ENCODE measurements at regions not wholly inside any gene's neighbourhood (a gene's known extent, or its start where the extent isn't known, plus 50 kb on each side); places are given as distances from the start of the nearest gene placed in this dataset.

GRCh38 chr14:53514197-53514596, 361.1 kb upstream of the DDHD1 start:
- ChIA-PET POLR2A (no interaction called here), CTCF (no interaction called here)
- no peak for DNase-seq (ENCODE audit: extremely low spot score)
- no peak for TF ChIP-seq FOXM1 (IDR thresholded peaks at IDR 0.05; ENCODE audit: borderline replicate concordance)
- TF ChIP-seq ELF4 (IDR thresholded peaks at IDR 0.05), result no peak
- TF ChIP-seq BHLHE40 (IDR thresholded peaks at IDR 0.05; ENCODE audit: borderline replicate concordance), result no peak
- no peak for TF ChIP-seq PKNOX1 (IDR thresholded peaks at IDR 0.05)
- TF ChIP-seq TARDBP (IDR thresholded peaks at IDR 0.05), result no peak
- no peak for TF ChIP-seq SUZ12 (IDR thresholded peaks at IDR 0.05)
- no peak for TF ChIP-seq SP1 (IDR thresholded peaks at IDR 0.05)
- TF ChIP-seq NFRKB (IDR thresholded peaks at IDR 0.05), result no peak
- TF ChIP-seq FOXA1 (IDR thresholded peaks at IDR 0.05), result no peak
- no peak for TF ChIP-seq LEF1 (IDR thresholded peaks at IDR 0.05; ENCODE audit: borderline replicate concordance)
- no peak for TF ChIP-seq HDGF (IDR thresholded peaks at IDR 0.05; ENCODE audit: borderline replicate concordance)
- TF ChIP-seq L3MBTL2 (conservative IDR thresholded peaks at IDR 0.05), result no peak

GRCh38 chr14:53510281-53510912, 357.3 kb upstream of the DDHD1 start:
- DNase-seq (ENCODE audit: extremely low spot score), result no peak
- CTCF ChIA-PET, result no interaction called here
- TF ChIP-seq ARNT (IDR thresholded peaks at IDR 0.05) (no peak), FOXM1 (IDR thresholded peaks at IDR 0.05; ENCODE audit: borderline replicate concordance) (no peak), SUZ12 (IDR thresholded peaks at IDR 0.05) (no peak), TARDBP (IDR thresholded peaks at IDR 0.05) (no peak), PKNOX1 (IDR thresholded peaks at IDR 0.05) (no peak), CTBP1 (IDR thresholded peaks at IDR 0.05; ENCODE audit: borderline replicate concordance) (no peak)
- POLR2A ChIA-PET, result no interaction called here

DNA sequence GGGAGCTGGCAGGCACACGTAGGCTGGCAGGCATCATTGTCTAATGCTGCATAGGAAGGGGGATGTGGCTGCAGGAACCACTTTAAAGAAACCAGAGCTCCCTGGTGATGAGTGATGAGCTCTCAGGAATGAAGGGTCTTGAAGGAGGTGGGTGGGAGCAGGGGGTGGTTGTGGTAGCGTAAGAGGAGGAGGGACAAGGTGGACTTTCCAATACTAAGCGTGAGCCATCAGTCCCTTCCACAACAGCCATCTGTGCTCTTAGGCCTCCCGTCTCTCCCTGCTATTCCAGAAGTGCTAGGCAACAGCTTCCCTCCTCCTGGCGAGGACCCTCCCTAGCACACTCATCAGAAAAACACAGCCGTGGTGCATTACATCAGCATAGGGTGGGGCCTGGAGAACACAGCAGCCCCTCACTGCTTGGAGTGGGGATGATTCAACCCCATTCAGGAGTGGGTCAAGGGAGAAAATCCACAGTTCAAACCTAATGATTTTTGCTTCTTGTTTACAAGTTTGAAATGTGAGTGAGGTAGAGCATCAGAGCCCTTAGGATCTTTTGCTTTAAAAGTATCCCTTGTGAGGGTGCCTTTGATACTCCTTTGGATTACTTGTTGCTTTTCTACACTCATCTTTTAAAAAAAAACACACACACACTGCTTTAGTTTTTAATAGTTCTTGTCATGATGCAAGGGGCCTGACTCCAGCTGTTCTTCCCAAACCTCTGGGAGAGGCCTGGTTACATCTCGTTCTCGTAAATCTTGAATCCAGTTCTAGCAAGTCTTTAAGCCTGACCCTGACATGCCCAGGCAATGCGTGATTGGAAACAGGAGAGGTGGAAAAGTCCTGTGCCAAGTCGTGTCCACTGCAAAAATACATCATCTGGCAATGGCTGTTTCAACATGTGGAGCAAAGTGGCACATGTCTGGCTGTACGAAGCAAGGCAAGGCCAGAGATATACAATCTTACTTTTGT, 356.4 kb upstream of the DDHD1 start:
- ChIA-PET POLR2A (no interaction called here), CTCF (no interaction called here)
- DNase-seq (ENCODE audit: extremely low spot score), result no peak
- TF ChIP-seq ZNF384 (IDR thresholded peaks at IDR 0.05) (no peak), TARDBP (IDR thresholded peaks at IDR 0.05) (no peak), SP1 (IDR thresholded peaks at IDR 0.05) (no peak), LEF1 (IDR thresholded peaks at IDR 0.05; ENCODE audit: borderline replicate concordance) (no peak), NFRKB (IDR thresholded peaks at IDR 0.05) (no peak), ARNT (IDR thresholded peaks at IDR 0.05) (no peak), PKNOX1 (IDR thresholded peaks at IDR 0.05) (no peak)

- TF ChIP-seq BHLHE40 (IDR thresholded peaks at IDR 0.05; ENCODE audit: borderline replicate concordance) (no peak), ARNT (IDR thresholded peaks at IDR 0.05) (no peak), ZNF384 (IDR thresholded peaks at IDR 0.05) (no peak), NFRKB (IDR thresholded peaks at IDR 0.05) (no peak), FOXK2 (IDR thresholded peaks at IDR 0.05) (no peak), HDGF (IDR thresholded peaks at IDR 0.05; ENCODE audit: borderline replicate concordance) (no peak), LEF1 (IDR thresholded peaks at IDR 0.05; ENCODE audit: borderline replicate concordance) (no peak), ELF4 (IDR thresholded peaks at IDR 0.05) (no peak), TARDBP (IDR thresholded peaks at IDR 0.05) (no peak), FOXA1 (IDR thresholded peaks at IDR 0.05) (no peak), FOXM1 (IDR thresholded peaks at IDR 0.05; ENCODE audit: borderline replicate concordance) (no peak), CTBP1 (IDR thresholded peaks at IDR 0.05; ENCODE audit: borderline replicate concordance) (no peak), L3MBTL2 (conservative IDR thresholded peaks at IDR 0.05) (no peak), SUZ12 (IDR thresholded peaks at IDR 0.05) (no peak), PKNOX1 (IDR thresholded peaks at IDR 0.05) (no peak), SP1 (IDR thresholded peaks at IDR 0.05) (no peak)
- no peak for DNase-seq (ENCODE audit: extremely low spot score)
- CTCF ChIA-PET, result no interaction called here
- POLR2A ChIA-PET, result no interaction called here
Observed at GRCh38 chr14:53501361-53502211, 348.5 kb upstream of the DDHD1 start.

DNA sequence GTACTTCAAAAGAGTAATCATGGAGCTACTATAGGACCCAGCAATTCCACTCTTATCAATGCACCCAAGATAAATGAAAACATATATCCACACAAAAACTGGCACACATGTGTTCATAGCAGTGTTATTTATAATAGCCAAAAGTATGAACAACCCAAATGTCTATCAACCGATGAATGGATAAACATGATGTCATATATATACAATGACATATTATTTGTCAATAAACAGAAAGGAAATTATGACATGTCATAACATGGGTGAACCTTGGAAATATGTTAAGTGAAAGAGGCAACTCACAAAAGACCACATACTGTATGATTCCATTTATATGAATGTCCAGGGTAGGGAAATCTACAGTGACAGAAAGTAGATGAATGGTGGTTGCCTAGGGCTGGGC, 347.1 kb upstream of the DDHD1 start:
- no peak for TF ChIP-seq L3MBTL2 (conservative IDR thresholded peaks at IDR 0.05)
- TF ChIP-seq FOXM1 (IDR thresholded peaks at IDR 0.05; ENCODE audit: borderline replicate concordance), result no peak
- TF ChIP-seq ARNT (IDR thresholded peaks at IDR 0.05), result no peak
- TF ChIP-seq BHLHE40 (IDR thresholded peaks at IDR 0.05; ENCODE audit: borderline replicate concordance), result no peak
- CTCF ChIA-PET, result no interaction called here
- POLR2A ChIA-PET, result no interaction called here
- no peak for DNase-seq (ENCODE audit: extremely low spot score)

Measured in HEK293T (cell line).